ENCODE measurements at regions not wholly inside any gene's neighbourhood (a gene's known extent, or its start where the extent isn't known, plus 50 kb on each side); places are given as distances from the start of the nearest gene placed in this dataset.

GRCh38 chr4:121277194-121278105 is 103.4 kb downstream of the QRFPR start:
- no peak for DNase-seq (ENCODE audit: low spot score)

- DNase-seq (ENCODE audit: low spot score), result no peak
Observed at GRCh38 chr4:121273191-121273590, 107.6 kb downstream of the QRFPR start.

GRCh38 chr4:121272526-121272925 is 108.3 kb downstream of the QRFPR start:
- DNase-seq (ENCODE audit: low spot score), result no peak

GRCh38 chr4:121270389-121270788 is 106.3 kb upstream of the TNIP3 start:
- DNase-seq (ENCODE audit: low spot score), result no peak

GRCh38 chr4:121269001-121269400 is 104.9 kb upstream of the TNIP3 start:
- no peak for DNase-seq (ENCODE audit: low spot score)

DNA sequence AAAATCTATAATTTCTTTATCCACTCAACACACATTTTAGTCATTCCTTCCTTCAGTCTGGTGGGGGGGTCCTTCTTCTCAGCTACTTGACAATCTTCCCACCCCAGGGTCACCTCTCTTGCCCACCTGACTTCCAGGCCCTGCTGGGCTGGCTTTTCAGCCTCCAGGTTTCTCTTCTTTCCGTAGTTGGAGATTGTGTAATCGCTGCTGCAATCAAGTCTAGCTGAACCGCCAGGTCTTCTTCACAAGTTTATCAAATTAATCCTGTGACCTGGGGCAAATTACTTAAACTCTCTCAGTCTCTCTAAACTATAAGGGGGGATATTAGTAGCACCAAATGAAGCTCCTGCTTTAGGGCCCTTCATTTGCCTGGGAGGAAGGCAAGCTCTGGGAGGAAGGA is 102.9 kb upstream of the TNIP3 start:
- no peak for DNase-seq (ENCODE audit: low spot score)

DNA sequence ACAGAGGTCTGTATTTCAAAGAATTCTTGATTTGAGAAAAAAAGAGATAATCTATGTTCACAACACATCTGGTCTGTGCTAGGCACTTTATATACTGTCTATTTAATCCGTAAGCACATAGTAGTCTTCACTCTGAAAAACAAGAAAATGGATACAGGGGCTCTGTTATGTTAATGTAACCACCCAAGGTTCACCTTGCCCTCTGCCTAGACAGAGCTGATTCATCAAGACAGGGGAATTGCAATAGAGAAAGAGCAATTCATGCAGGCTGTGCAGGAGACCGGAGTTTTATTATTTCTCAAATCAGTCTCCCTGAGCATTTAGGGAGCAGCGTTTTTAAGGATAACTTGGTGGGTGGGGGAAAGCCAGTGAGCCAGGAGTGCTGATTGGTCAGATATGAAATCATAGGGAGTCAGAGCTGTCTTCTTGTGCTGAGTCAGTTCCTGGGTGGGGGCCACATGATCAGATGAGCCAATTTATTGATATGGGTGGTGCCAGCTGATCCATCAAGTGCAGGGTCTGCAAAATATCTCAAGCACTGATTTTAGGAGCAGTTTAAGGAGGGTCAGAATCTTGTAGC is 92.9 kb upstream of the TNIP3 start:
- no peak for DNase-seq (ENCODE audit: low spot score)

- DNase-seq (ENCODE audit: low spot score), result no peak
Observed at GRCh38 chr4:121255986-121256750, 92.0 kb upstream of the TNIP3 start.

DNA sequence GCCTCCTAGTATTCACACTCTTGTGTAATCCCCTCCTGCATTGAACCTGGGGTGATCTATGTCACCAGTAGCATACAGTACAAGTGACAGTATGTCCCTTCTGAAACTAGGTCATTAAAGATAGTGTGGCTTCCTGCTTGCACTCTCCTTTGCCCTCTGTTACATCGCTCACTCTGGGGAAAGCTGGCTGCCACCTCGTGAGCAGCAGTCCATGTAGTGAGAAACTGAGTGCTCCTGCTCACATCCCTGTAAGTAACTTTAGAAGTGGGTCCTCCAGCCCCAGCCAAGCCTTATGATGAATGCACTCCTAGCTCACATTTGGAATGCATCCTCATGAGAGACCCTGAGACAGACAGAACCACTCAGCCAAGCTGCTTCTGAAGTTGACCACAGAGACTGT is 89.8 kb upstream of the TNIP3 start:
- DNase-seq (ENCODE audit: low spot score), result no peak

DNA sequence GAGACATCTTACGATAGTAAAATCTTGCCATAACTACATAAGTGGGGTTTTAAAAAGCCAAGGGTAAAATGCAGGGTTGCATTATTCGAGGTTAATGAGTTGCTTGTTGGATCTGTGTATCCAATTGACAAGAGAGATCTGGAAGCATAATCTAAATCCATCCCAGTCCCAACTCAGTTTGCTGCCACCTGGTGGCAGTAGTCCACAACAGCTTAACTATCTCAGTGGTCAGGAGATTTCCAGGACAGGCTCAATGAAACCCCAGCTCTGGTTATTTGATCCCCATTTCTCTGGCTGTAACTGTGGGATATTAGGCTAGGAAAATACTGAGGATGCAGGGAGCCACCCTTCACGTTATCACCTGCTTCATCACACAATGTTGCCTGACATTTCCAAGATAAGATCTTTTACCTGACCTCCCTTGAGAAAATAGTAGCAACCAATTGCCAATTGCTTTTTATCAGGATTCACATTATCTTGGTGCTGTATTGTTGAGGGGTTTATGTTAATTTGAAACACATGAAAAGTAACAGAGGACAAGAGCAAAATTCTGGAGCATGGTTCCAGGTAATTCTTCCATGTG is 88.2 kb upstream of the TNIP3 start:
- DNase-seq (ENCODE audit: low spot score), result peak; percentile 73

- DNase-seq (ENCODE audit: low spot score), result no peak
Observed at GRCh38 chr4:121248747-121249146, 84.6 kb upstream of the TNIP3 start.

- DNase-seq (ENCODE audit: low spot score), result no peak
Observed at GRCh38 chr4:121246698-121247097, 82.6 kb upstream of the TNIP3 start.

GRCh38 chr4:121243485-121243884 is 79.4 kb upstream of the TNIP3 start:
- no peak for DNase-seq (ENCODE audit: low spot score)

DNA sequence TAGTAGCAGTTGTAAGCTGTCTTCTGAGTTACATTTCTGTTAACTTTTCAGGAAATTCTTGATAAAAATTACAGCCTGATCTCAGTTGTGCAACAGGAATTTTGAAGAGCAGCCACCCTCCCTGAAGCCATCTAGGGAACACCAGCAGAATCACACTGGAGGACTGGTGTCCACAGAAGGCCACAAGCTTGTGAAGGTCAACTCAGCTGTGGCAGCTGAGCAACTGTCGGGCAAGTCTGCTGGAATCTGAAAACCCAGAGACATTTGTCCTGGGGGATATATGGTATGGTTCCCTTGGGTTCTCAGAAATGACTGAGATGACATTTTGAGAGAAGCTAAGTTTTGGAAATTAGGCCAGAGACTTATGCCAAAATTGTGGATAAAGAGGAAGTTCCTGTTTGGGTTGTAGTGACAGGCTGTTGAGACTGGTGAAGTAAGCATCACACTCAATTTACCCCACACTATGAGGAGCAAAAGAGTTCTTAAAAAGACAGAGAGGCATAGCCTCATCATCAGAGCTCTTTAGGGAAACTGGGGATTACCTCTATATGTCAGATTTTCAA is 78.1 kb upstream of the TNIP3 start:
- no peak for DNase-seq (ENCODE audit: low spot score)

DNA sequence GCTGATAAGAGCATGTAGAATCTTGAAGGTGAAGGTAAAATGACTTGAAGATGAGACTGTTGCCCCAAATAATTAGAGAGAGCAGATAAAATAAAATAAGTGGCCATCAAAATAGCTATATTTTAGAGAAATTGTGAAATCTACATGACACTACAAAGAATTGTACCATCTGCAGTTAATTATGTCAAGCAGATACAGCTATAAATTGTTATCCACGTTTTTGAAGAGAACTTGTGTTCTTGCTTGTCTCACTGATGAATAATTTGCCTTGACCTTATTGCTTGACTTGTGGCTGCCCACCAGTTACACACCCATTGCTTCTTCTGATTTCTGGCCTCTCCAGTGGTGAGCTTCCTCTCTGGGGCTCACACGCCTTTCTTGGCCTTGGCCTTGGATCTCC is 75.8 kb upstream of the TNIP3 start:
- no peak for DNase-seq (ENCODE audit: low spot score)

GRCh38 chr4:121238461-121238860 is 74.3 kb upstream of the TNIP3 start:
- no peak for DNase-seq (ENCODE audit: low spot score)

DNA sequence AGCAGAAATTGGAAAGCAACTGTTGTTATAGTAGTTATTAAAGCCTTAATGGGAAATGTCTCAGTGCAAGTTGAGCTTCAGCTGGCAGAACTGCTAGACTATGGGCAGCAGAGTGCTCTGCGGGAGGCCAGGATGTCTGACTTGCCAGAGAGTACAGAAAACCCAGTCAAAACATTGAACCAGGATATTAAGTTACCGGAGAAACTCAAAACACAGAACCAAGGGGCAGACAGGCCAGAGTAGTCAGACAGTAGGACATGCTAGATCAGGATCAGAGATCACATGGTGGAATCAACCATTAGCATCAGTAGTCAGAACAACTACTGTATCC is 72.9 kb upstream of the TNIP3 start:
- DNase-seq (ENCODE audit: low spot score), result no peak

- no peak for DNase-seq (ENCODE audit: low spot score)
Observed at GRCh38 chr4:121236353-121237068, 72.4 kb upstream of the TNIP3 start.

DNA sequence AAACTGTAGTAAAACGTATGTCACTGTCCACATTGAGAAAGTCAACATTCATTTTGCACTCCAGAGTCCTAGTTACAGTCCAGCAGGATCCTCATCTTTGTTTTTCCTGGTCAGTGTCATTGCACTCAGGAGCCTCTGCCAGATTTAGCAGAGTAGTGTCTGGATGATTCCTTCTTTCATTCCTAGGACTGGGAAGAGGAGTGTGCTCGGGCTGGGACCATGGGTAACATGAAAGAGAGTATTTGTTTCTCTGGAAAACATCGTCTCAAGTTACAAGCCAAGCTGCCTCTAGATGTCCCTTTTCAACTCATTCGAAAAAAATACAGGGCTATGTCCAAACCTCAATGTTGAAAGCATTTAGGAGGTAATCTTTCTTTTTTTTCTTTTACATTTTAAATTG is 69.9 kb upstream of the TNIP3 start:
- no peak for DNase-seq (ENCODE audit: low spot score)

DNA sequence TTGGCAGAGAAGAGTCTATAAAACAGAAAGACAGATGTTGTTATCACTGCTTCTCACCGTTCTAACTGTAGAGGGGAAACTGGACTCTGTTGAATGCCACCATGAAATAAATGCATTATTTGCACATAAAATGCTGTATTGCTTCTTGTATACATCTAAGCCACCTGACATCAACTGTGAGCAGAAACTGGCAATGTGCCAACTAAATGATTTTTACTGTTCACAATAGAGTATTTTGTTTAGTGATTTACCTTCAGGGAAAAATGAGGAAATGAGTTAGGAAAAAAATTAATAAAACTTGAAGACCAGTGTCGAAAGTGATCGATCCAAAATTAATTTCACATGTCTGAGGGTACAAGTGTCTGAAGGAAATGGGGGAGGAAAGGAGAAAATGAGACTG is 65.9 kb upstream of the TNIP3 start:
- no peak for DNase-seq (ENCODE audit: low spot score)

DNA sequence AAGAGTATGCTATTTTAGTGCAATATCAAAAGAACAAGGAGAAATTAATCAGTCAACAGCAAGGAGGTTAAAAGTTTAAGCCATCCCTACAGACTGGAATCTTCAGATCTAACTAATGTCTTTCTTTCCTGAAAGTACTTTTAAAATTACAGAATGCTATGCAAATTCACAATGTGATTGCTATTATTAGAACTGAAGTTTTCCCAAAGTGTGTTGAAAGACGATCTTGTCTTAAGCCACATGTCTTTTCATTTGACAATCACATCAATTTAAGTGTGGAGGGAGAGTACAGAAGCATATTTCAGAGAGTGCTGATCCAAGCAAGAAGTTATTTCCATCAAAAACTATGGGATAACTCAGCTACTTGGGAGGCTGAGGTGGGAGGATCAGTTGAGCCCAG is 64.7 kb upstream of the TNIP3 start:
- DNase-seq (ENCODE audit: low spot score), result no peak

Data from mucosa of gallbladder (tissue), 1 donor.